T-helper 1 cell treated with Interleukin-12 subunit alpha and Interleukin-12 subunit beta and Interleukin-4 antibody, amounts not matched to agents 30 μg/mL and 1 μg/mL, for 36 hours (primary cell): ENCODE measurements at regions not wholly inside any gene's neighbourhood (a gene's known extent, or its start where the extent isn't known, plus 50 kb on each side); places are given as distances from the start of the nearest gene placed in this dataset.

Source experiments
- H3K27ac Mint-ChIP-seq: one replicate; pipeline ENCODE4 v1.8.0; 2021; ENCODE audit warnings: mild to moderate bottlenecking, mixed read lengths
- H3K27me3 Mint-ChIP-seq: one replicate; pipeline ENCODE4 v1.8.0; 2021; ENCODE audit warnings: low read depth, mixed read lengths
- H3K36me3 Mint-ChIP-seq: one replicate; pipeline ENCODE4 v1.8.0; 2021; ENCODE audit warnings: low read depth, mixed read lengths
- H3K4me1 Mint-ChIP-seq: one replicate; pipeline ENCODE4 v1.8.0; 2021; ENCODE audit warnings: low read depth, mixed read lengths
- H3K4me3 Mint-ChIP-seq: one replicate; pipeline ENCODE4 v1.8.0; 2021; ENCODE audit warnings: mild to moderate bottlenecking, moderate library complexity, mixed read lengths
- H3K9me3 Mint-ChIP-seq: one replicate; pipeline ENCODE4 v1.8.0; 2021; ENCODE audit warnings: mixed read lengths

- Mint-ChIP-seq H3K4me1 (no peaks in the 10 kb centered on the region), H3K9me3 (peaks cover 10% of the 10 kb centered on the region), H3K4me3 (no peak overlapping the region), H3K27me3 (no peaks in the 10 kb centered on the region), H3K36me3 (no peaks in the 10 kb centered on the region), H3K27ac (no peak overlapping the region)
Measured at GRCh38 chr4:189313861-189314513, 626.7 kb upstream of the FRG1 start.

DNA sequence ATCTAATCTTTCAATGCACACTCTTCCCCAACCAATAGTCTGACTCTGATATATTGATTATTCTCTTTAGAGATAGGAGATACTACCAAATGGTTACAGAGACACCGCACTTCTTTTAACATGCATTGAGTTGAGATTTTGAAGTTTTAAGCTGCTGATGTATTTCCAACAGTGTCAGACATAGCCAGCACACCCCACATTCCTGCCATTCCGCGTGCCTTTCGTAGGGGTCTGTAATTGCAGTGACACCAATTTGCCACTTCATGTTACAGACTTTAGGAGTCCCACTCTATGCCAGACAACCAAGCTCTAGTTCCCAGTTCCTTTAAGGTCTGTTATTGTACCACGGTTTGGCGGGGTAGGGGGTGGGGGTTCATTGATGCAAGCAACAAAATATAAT lies 618.2 kb upstream of the FRG1 start:
- H3K27ac Mint-ChIP-seq: no peak overlapping the region
- H3K4me3 Mint-ChIP-seq: no peak overlapping the region
- H3K9me3 Mint-ChIP-seq: peaks cover 4% of the 10 kb centered on the region
- H3K4me1 Mint-ChIP-seq: no peaks in the 10 kb centered on the region
- no peaks in the 10 kb centered on the region for H3K36me3 Mint-ChIP-seq
- no peaks in the 10 kb centered on the region for H3K27me3 Mint-ChIP-seq

DNA sequence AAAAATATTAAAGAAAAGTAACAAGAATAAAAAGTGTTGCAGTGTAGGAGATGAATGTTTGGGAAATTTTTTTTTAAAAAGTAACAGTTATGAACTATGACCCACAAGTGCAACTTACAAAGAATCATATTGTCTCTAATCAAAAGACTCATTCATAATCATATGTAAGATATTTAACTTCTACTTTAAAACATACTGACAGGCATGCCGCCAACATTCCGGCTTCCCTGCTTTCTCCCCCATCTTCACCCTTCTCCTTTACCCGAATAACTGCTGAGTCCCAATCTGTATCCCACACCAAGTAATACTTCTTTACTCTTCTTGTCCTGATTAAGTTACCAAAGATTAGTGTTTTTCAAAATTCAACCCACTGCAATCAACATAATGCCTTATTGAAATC lies 598.8 kb upstream of the FRG1 start:
- no peaks in the 10 kb centered on the region for H3K27me3 Mint-ChIP-seq
- H3K4me3 Mint-ChIP-seq: no peak overlapping the region
- H3K4me1 Mint-ChIP-seq: no peaks in the 10 kb centered on the region
- peaks cover 24% of the 10 kb centered on the region for H3K9me3 Mint-ChIP-seq
- no peak overlapping the region for H3K27ac Mint-ChIP-seq
- no peaks in the 10 kb centered on the region for H3K36me3 Mint-ChIP-seq

DNA sequence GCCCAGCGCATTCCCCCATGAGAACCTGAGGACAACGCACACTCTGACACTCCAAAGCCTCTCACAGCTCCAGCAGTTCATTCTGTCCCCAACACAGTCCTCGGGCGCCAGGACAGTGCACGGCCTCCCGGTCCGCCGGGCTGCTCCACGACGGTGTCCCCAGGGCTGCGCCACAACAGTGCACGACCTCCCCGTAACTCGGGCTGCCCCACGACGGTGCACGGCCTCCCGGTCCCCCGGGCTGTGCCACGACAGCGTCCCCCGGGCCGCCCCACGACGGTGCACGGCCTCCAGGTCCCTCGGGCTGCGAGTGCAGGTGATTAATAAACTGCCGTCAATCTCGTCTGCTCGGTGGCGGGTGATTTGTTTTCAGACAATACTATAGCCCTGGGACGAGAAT lies 585.1 kb upstream of the FRG1 start:
- no peak overlapping the region for H3K4me3 Mint-ChIP-seq
- no peak overlapping the region for H3K27ac Mint-ChIP-seq
- no peaks in the 10 kb centered on the region for H3K4me1 Mint-ChIP-seq
- peaks cover 15% of the 10 kb centered on the region for H3K9me3 Mint-ChIP-seq
- H3K27me3 Mint-ChIP-seq: no peaks in the 10 kb centered on the region
- H3K36me3 Mint-ChIP-seq: no peaks in the 10 kb centered on the region

- H3K27ac Mint-ChIP-seq: no peak overlapping the region
- no peak overlapping the region for H3K4me3 Mint-ChIP-seq
- H3K27me3 Mint-ChIP-seq: no peaks in the 10 kb centered on the region
- H3K9me3 Mint-ChIP-seq: peaks cover 14% of the 10 kb centered on the region
- H3K36me3 Mint-ChIP-seq: no peaks in the 10 kb centered on the region
- no peaks in the 10 kb centered on the region for H3K4me1 Mint-ChIP-seq
Measured at GRCh38 chr4:189362364-189362763, 578.3 kb upstream of the FRG1 start.

DNA sequence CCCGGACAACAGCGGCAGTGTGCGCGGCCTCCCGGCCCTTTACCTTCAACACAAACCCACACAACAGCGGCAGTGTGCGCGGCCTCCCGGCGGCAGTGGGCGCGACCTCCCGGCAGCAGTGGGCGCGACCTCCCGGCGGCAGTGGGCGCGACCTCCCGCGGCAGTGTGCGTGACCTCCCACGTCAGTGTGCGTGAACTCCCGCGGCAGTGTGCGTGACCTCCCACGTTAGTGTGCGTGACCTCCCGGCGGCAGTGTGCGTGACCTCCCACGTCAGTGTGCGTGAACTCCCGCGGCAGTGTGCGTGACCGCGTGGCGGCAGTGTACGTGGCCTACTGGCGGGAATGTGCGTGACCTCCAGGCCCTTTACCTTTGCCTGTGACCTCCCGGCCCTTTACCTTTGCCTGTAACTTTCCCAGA lies 576.6 kb upstream of the FRG1 start:
- no peak overlapping the region for H3K27ac Mint-ChIP-seq
- H3K9me3 Mint-ChIP-seq: peaks cover 14% of the 10 kb centered on the region

DNA sequence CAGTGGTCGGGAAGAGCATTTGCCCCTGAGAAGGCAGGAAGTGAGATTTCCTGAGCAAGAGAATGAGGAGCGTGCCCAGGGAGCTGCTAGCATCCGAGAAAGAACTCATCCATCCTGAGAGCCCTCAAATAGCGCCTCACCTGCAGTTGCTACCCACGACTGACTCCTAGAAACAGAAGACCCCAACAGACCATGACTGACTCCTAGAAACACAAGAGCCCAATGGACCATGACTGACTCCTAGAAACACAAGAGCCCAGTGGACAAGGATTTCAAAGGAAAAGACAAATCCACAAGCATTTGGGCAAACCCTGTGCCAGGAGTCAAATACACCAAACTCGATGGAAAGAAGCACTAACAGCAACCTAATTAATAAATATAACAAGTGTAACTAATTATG lies 575.2 kb upstream of the FRG1 start:
- Mint-ChIP-seq H3K36me3 (no peaks in the 10 kb centered on the region), H3K9me3 (peaks cover 9% of the 10 kb centered on the region), H3K4me3 (no peak overlapping the region), H3K27me3 (no peaks in the 10 kb centered on the region), H3K27ac (no peak overlapping the region), H3K4me1 (no peaks in the 10 kb centered on the region)

More for the DNA sequence above, 576.6 kb upstream of the FRG1 start:
- H3K36me3 Mint-ChIP-seq: no peaks in the 10 kb centered on the region
- no peak overlapping the region for H3K4me3 Mint-ChIP-seq
- no peaks in the 10 kb centered on the region for H3K4me1 Mint-ChIP-seq
- H3K27me3 Mint-ChIP-seq: no peaks in the 10 kb centered on the region

DNA sequence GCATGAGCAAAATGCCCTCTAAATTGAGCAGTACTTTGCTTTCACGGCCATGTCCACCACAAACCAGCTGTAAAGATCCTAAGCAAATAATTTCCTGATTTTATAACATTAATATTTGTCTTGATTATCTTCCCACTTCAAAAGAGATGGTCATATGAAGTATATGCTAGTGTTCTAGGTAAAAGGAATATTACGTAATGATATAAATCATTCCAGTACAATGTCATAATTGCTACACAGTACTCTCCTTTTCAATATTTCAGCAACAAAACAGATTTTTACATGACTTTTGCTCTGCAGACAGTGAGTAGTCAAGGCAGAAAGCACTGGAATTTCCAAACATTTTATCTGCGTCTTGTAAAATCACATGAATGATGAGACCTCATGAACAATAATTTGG lies 572.8 kb upstream of the FRG1 start:
- Mint-ChIP-seq H3K4me1 (no peaks in the 10 kb centered on the region), H3K27me3 (no peaks in the 10 kb centered on the region), H3K4me3 (no peak overlapping the region), H3K27ac (no peak overlapping the region), H3K9me3 (peaks cover 17% of the 10 kb centered on the region), H3K36me3 (no peaks in the 10 kb centered on the region)

DNA sequence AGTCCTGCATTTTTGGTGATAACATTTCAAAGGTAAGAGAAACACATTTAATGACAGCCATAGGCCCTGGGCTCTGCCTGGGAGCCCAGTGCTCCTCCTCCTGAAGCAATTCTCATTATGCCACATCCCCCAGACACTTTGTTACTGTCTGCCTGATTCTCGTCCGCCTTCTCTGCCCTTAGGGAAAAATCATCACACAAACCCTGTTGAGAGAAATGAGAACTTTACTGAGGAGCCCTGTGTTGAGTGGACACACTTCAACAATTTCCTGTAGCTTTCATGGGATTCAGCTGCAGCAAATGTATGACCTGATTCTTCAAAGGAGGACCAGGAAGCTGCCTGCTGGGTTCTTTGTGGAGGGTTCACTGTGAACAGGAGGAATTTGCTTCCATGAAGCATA lies 566.5 kb upstream of the FRG1 start:
- Mint-ChIP-seq H3K27me3 (no peaks in the 10 kb centered on the region), H3K4me1 (no peaks in the 10 kb centered on the region), H3K36me3 (no peaks in the 10 kb centered on the region), H3K4me3 (no peak overlapping the region), H3K9me3 (peaks cover 25% of the 10 kb centered on the region), H3K27ac (no peak overlapping the region)

GRCh38 chr4:189376901-189377300 lies 563.8 kb upstream of the FRG1 start:
- H3K9me3 Mint-ChIP-seq: peaks cover 18% of the 10 kb centered on the region
- H3K4me3 Mint-ChIP-seq: no peak overlapping the region
- no peaks in the 10 kb centered on the region for H3K4me1 Mint-ChIP-seq
- no peaks in the 10 kb centered on the region for H3K36me3 Mint-ChIP-seq
- no peak overlapping the region for H3K27ac Mint-ChIP-seq
- no peaks in the 10 kb centered on the region for H3K27me3 Mint-ChIP-seq

DNA sequence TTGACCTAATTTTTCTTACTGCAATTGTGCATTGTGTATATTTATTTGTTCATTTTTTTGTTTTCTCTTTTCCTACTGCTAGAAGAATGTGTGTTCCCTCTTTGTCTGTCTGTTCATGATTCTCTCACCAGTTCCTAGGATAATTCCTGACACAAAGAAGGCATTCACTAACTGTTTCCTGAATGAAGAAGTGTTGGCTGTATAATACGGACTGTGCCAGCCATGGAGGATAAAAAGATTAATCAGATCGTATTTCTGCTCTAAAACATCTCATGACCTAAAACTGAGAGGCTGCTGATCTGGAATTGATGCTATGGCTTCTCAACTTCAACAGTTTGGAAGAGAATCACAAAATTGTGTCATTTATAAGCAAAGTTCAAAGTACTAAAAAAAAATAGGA lies 563.1 kb upstream of the FRG1 start:
- Mint-ChIP-seq H3K9me3 (peaks cover 18% of the 10 kb centered on the region), H3K4me3 (no peak overlapping the region), H3K36me3 (no peaks in the 10 kb centered on the region), H3K27me3 (no peaks in the 10 kb centered on the region), H3K4me1 (no peaks in the 10 kb centered on the region), H3K27ac (no peak overlapping the region)

DNA sequence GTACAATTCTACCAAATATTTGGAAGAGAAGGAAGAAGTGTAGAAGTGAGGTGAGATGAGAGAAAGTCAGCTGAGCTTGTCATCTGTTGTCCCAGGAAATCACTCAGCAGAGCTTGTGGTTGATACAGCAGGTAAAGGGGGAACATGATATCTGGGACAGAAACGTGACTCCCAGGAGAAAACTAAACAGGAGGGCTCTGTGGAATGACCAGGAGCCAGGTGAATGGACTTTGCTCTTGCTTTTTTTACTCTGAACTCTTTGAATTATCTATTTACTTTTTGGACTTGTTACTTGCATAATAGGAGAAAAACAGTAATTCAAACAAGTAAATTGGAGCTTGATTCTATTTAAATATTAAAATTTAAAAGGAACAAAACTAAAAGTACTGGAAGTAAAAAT lies 555.6 kb upstream of the FRG1 start:
- no peaks in the 10 kb centered on the region for H3K36me3 Mint-ChIP-seq
- H3K27me3 Mint-ChIP-seq: no peaks in the 10 kb centered on the region
- no peak overlapping the region for H3K27ac Mint-ChIP-seq
- no peak overlapping the region for H3K4me3 Mint-ChIP-seq
- H3K4me1 Mint-ChIP-seq: no peaks in the 10 kb centered on the region
- H3K9me3 Mint-ChIP-seq: peaks cover 8% of the 10 kb centered on the region

DNA sequence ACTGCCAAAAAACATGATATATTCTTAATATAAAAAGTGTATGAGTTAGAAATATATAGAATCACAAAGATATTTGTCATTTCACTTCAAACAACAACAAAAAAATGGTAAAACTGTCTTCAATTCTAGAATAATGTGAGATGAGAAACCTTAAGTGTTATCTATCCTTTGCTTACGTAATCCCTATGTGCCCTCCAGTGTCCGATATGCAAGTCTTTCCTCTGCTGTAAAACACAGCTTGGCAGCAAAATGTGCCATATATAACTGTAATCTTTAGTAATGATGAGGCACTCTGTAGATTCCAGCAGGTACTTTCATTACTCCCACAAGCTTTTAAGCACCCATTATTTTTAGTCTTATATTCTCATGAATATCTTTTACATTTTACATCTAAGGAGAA lies 555.1 kb upstream of the FRG1 start:
- H3K4me1 Mint-ChIP-seq: no peaks in the 10 kb centered on the region
- peaks cover 8% of the 10 kb centered on the region for H3K9me3 Mint-ChIP-seq
- no peak overlapping the region for H3K27ac Mint-ChIP-seq

DNA sequence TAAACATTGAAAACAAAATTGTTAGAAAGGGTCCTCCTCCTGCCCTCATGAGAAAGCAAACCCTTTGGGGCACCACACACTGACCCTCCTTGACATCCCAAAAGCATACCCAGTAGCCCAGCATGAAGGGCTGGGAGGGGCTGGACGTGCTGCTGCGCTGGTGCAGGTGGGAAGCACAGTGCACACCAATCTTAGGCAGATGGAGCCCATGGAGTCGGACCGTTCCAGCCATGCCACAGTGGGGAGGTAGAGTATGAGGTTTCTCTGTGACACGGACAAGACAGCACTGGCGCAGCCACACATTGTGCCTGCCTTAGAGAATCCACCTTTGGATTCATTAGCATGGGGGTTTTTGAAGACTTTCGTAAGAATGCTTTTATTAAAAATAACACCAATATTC lies 544.2 kb upstream of the FRG1 start:
- H3K4me3 Mint-ChIP-seq: no peak overlapping the region
- no peaks in the 10 kb centered on the region for H3K27me3 Mint-ChIP-seq
- no peaks in the 10 kb centered on the region for H3K36me3 Mint-ChIP-seq
- no peaks in the 10 kb centered on the region for H3K4me1 Mint-ChIP-seq
- peaks cover 28% of the 10 kb centered on the region for H3K9me3 Mint-ChIP-seq
- no peak overlapping the region for H3K27ac Mint-ChIP-seq

More for the DNA sequence above, 555.1 kb upstream of the FRG1 start:
- Mint-ChIP-seq H3K4me3 (no peak overlapping the region), H3K27me3 (no peaks in the 10 kb centered on the region), H3K36me3 (no peaks in the 10 kb centered on the region)

DNA sequence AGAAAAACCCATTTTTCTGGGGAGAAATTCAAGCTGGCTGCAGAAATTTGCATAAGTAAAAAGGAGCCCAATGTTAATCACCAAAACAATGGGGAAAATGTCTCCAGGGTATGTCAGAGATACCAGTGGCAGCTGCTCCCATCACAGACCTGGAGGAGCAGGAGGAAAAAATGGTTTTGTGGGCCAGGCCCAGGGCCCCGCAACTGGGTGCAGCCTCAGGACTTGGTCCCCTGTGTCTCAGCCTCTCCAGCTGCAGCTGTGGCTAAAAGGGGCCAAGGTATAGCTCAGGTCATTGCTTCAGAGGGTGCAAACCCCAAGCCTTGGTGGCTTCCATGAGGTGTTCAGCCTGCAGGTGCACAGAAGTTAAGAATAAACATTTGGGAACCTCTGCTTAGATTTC lies 536.4 kb upstream of the FRG1 start:
- Mint-ChIP-seq H3K4me3 (no peak overlapping the region), H3K4me1 (no peaks in the 10 kb centered on the region), H3K27me3 (no peaks in the 10 kb centered on the region), H3K27ac (no peak overlapping the region), H3K36me3 (no peaks in the 10 kb centered on the region), H3K9me3 (peaks cover 23% of the 10 kb centered on the region)

DNA sequence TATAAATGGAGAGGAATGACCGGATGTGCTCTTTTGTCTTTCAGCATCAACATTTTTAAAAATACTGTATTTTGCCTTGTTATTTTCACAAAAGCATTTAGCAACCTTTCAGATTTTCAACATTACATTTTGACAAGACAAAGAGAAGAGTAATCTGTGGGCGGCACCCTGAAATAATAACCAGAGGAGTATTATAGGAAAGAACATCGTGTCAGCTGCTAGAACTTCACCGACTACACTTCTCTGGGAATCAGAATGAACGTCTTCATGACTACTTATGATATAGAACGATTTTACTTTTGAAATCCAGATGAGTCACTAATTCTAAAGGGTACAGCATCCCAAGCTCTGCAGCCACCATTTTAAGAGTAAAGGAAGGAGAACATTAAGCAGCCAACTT lies 531.5 kb upstream of the FRG1 start:
- Mint-ChIP-seq H3K27ac (no peak overlapping the region), H3K4me3 (no peak overlapping the region), H3K36me3 (no peaks in the 10 kb centered on the region), H3K27me3 (no peaks in the 10 kb centered on the region), H3K4me1 (no peaks in the 10 kb centered on the region), H3K9me3 (peaks cover 15% of the 10 kb centered on the region)
